ENCODE measurements at regions not wholly inside any gene's neighbourhood (a gene's known extent, or its start where the extent isn't known, plus 50 kb on each side); places are given as distances from the start of the nearest gene placed in this dataset.
"Not testable (repeated sequence)": the region's sequence is repeated elsewhere in the genome, so short reads cannot be mapped to it uniquely, and the experiment has no call there.

GRCh38 chr1:55876276-55877060 lies 661.3 kb upstream of the USP24 start:
- Mint-ChIP-seq H3K27me3 (ENCODE audit: low read depth) (no peaks in the 10 kb centered on the region), H3K36me3 (ENCODE audit: insufficient read depth) (no peaks in the 10 kb centered on the region), H3K4me1 (ENCODE audit: low read depth) (no peaks in the 10 kb centered on the region), H3K4me3 (no peak overlapping the region), H3K9me3 (no peaks in the 10 kb centered on the region)
- ATAC-seq (no peak), DNase-seq (no peak)

- Mint-ChIP-seq H3K9me3 (no peaks in the 10 kb centered on the region), H3K36me3 (ENCODE audit: insufficient read depth) (no peaks in the 10 kb centered on the region), H3K4me3 (no peak overlapping the region), H3K4me1 (ENCODE audit: low read depth) (no peaks in the 10 kb centered on the region), H3K27me3 (ENCODE audit: low read depth) (no peaks in the 10 kb centered on the region)
- ATAC-seq (no peak), DNase-seq (no peak)
Observed at GRCh38 chr1:55870106-55870505, 654.9 kb upstream of the USP24 start.

DNA sequence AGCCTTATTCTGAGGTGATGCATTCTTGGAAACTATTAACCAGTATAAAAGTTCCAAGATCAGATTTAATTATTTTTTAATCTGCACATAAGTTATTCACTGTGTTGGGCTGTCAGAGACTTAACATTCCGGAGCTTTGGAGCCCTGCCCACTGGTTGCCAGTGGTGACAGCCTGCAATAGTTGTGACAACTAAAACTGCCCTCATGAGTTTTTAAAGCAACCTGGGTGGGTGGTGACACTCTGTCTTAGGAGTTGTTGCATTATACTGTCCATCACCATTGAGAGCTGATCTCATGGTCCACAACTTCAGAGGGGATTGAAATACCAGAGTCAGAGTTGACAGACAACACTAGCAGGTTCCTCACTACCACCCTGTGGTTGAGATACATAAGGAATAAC lies 653.9 kb upstream of the USP24 start:
- no peak for ATAC-seq
- DNase-seq = no peak
- Mint-ChIP-seq H3K4me3 (no peak overlapping the region), H3K27me3 (ENCODE audit: low read depth) (no peaks in the 10 kb centered on the region), H3K4me1 (ENCODE audit: low read depth) (no peaks in the 10 kb centered on the region), H3K9me3 (no peaks in the 10 kb centered on the region), H3K36me3 (ENCODE audit: insufficient read depth) (no peaks in the 10 kb centered on the region)

DNA sequence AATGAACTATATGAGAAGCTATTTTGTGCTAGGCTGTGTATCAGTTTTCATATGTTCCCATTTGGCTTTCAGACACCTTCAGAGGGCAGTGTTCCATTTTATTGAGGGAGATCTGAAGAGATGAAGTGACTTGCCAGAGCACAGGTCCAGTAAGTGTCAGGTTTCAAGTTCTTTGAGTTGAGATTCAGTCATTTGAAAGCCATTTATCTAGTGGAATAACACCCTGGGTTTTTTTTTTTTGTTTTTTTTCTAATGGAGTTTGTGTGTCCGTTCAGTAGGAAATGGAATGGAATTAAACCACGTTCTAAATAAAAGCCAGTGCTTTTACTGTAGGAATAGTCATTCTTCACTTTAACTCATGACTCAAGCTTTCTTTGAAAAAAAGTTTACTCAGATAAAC lies 652.9 kb upstream of the USP24 start:
- Mint-ChIP-seq H3K4me3 (no peak overlapping the region), H3K9me3 (no peaks in the 10 kb centered on the region), H3K36me3 (ENCODE audit: insufficient read depth) (no peaks in the 10 kb centered on the region), H3K27me3 (ENCODE audit: low read depth) (no peaks in the 10 kb centered on the region), H3K4me1 (ENCODE audit: low read depth) (no peaks in the 10 kb centered on the region)
- DNase-seq (no peak), ATAC-seq (no peak)

GRCh38 chr1:55867304-55867843 lies 652.2 kb upstream of the USP24 start:
- Mint-ChIP-seq H3K36me3 (ENCODE audit: insufficient read depth) (no peaks in the 10 kb centered on the region), H3K4me3 (no peak overlapping the region), H3K4me1 (ENCODE audit: low read depth) (no peaks in the 10 kb centered on the region), H3K27me3 (ENCODE audit: low read depth) (no peaks in the 10 kb centered on the region), H3K9me3 (no peaks in the 10 kb centered on the region)
- DNase-seq (no peak), ATAC-seq (no peak)

- H3K36me3 Mint-ChIP-seq (ENCODE audit: insufficient read depth); ATAC-seq; H3K27me3 Mint-ChIP-seq (ENCODE audit: low read depth); DNase-seq; H3K4me1 Mint-ChIP-seq (ENCODE audit: low read depth); H3K9me3 Mint-ChIP-seq; H3K4me3 Mint-ChIP-seq: not testable (repeated sequence)
Observed at GRCh38 chr1:55865778-55866177, 650.6 kb upstream of the USP24 start.

DNA sequence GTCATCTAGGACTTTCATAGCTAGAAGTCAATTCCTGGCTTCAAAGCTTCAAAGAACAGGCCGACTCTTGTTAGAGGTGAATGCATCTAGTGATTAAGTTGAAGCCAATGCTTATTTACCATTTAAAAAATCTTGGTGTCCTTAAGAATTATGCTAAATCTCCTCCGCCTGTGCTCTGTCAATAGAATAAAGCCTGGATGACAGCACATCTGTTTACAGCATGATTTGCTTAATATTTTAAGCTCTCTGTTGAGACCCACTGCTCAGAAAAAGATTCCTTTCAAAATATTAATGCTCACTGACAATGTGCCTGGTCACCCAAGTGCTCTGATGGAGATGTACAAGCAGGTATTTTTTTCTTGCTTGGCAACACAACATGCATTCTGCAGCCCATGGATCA lies 649.1 kb upstream of the USP24 start:
- Mint-ChIP-seq H3K4me3 (no peak overlapping the region), H3K27me3 (ENCODE audit: low read depth) (no peaks in the 10 kb centered on the region), H3K36me3 (ENCODE audit: insufficient read depth) (no peaks in the 10 kb centered on the region), H3K9me3 (no peaks in the 10 kb centered on the region), H3K4me1 (ENCODE audit: low read depth) (no peaks in the 10 kb centered on the region)
- DNase-seq = no peak
- no peak for ATAC-seq

DNA sequence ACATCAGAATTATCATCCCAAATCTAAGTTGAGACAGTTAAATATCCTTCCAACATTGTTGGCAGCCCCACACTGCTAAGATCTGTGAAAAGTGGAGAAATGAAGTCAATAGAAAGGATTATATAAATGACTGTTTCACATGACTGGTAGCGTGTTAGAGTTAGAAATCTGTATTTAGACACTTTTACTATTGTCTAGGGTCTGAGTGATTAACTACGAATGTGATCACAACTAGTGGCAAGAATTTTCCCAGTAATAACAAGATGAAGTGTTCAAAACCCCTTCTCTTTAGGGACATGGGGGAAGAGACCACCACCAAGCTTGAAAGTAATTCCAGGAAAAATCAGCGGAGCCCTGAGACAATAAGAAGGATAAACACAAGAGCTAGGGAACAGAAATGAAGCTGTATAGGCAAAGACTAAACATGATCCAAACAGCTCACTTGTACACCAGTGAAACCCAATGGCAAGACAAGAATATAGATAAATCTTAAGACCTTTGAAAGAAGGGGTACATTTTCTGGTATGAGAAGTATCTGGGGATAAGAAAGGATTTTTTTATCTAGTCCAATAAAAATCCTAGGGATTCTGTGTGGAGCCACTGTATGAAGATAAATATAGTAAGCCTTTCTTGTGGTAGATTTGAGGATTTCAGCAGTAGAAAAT lies 646.6 kb upstream of the USP24 start:
- Mint-ChIP-seq H3K36me3 (ENCODE audit: insufficient read depth) (no peaks in the 10 kb centered on the region), H3K9me3 (no peaks in the 10 kb centered on the region), H3K4me1 (ENCODE audit: low read depth) (no peaks in the 10 kb centered on the region), H3K4me3 (no peak overlapping the region), H3K27me3 (ENCODE audit: low read depth) (no peaks in the 10 kb centered on the region)
- DNase-seq (no peak), ATAC-seq (no peak)

GRCh38 chr1:55860798-55861519 lies 645.8 kb upstream of the USP24 start:
- ATAC-seq (no peak), DNase-seq (no peak)
- Mint-ChIP-seq H3K36me3 (ENCODE audit: insufficient read depth) (no peaks in the 10 kb centered on the region), H3K27me3 (ENCODE audit: low read depth) (no peaks in the 10 kb centered on the region), H3K9me3 (no peaks in the 10 kb centered on the region), H3K4me1 (ENCODE audit: low read depth) (no peaks in the 10 kb centered on the region), H3K4me3 (no peak overlapping the region)

DNA sequence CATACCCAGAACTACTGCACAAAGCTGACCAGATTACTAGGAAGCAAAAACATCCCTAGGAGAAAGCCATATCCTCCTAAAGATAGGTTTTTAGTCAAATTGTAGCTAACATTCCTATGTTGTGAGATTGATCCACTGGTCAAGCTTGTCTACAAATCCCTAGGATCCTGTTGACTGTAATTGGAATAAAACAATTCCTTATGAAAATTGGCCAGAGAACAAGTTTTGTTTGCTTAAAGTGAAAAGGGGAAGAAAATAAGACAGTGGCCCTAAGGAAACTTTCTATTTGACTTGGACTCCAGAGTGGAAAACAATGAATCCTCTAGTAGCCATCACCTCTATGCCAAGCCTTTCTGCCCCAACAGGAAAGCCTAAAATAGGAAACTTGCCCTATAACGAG lies 645.2 kb upstream of the USP24 start:
- H3K9me3 Mint-ChIP-seq = no peaks in the 10 kb centered on the region
- no peaks in the 10 kb centered on the region for H3K4me1 Mint-ChIP-seq (ENCODE audit: low read depth)
- H3K27me3 Mint-ChIP-seq (ENCODE audit: low read depth) = no peaks in the 10 kb centered on the region
- DNase-seq = no peak
- no peak for ATAC-seq
- no peak overlapping the region for H3K4me3 Mint-ChIP-seq
- H3K36me3 Mint-ChIP-seq (ENCODE audit: insufficient read depth) = no peaks in the 10 kb centered on the region

DNA sequence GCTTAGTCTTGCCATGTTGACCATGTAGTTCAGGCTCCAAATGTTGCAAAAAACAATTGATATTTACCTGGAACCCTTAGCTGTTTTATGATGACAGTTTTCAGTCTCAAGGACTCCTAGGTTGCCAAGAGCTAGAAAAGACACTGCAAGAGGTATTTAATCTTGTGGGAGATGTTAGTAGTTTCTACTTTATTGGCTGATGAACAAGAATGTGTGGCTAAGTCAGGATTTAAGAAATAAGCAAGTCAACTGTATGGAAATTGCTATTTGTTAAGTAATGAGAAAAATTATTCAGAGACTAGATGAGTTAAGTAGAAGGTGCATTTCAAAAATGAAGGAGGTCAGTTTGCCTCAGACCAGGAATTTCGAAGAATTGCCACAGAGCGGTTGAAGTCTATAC lies 639.7 kb upstream of the USP24 start:
- Mint-ChIP-seq H3K4me3 (no peak overlapping the region), H3K36me3 (ENCODE audit: insufficient read depth) (no peaks in the 10 kb centered on the region), H3K4me1 (ENCODE audit: low read depth) (no peaks in the 10 kb centered on the region), H3K9me3 (no peaks in the 10 kb centered on the region), H3K27me3 (ENCODE audit: low read depth) (no peaks in the 10 kb centered on the region)
- DNase-seq (no peak), ATAC-seq (no peak)

DNA sequence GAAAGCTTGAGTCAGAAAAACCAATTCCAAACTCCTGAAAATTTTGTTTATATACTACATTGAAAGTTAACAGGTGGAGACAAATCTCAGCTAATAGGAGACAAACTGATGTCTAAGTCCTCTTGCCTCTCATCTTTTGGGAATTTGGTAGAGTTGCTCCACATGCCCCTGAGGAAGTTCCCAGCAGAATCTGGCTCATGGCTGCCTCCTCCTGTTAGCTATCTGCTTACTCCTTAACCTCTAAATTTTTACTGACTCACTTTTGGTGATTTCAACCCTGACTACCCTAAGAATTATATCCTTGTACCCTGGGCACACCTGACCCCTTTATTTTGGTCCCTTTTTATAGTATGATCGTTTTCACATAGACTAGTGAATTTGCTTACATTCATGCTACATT lies 633.7 kb upstream of the USP24 start:
- Mint-ChIP-seq H3K36me3 (ENCODE audit: insufficient read depth) (no peaks in the 10 kb centered on the region), H3K4me3 (no peak overlapping the region), H3K4me1 (ENCODE audit: low read depth) (no peaks in the 10 kb centered on the region), H3K9me3 (no peaks in the 10 kb centered on the region), H3K27me3 (ENCODE audit: low read depth) (no peaks in the 10 kb centered on the region)
- ATAC-seq (no peak), DNase-seq (no peak)

DNA sequence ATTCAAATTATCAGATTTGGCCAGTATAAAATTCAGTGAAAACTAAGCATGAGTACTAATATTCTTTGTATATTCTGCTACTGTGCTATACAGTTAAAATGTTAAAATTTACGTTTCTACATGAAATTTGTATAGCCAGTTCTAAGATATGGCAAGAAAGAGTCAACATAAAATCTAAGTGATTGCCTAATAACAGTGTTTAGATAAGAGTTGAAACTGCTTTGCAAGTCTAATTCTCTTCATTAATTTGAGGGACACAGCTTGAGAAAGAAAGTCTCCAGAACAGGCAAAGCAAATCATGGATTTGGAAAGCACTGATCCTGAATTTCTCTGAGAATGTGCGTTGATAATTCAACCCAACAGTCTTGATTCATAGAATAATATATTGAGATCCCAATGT lies 630.9 kb upstream of the USP24 start:
- H3K36me3 Mint-ChIP-seq (ENCODE audit: insufficient read depth) = no peaks in the 10 kb centered on the region
- DNase-seq = no peak
- H3K4me1 Mint-ChIP-seq (ENCODE audit: low read depth) = no peaks in the 10 kb centered on the region
- H3K9me3 Mint-ChIP-seq = no peaks in the 10 kb centered on the region
- no peak for ATAC-seq
- H3K4me3 Mint-ChIP-seq = no peak overlapping the region
- H3K27me3 Mint-ChIP-seq (ENCODE audit: low read depth) = no peaks in the 10 kb centered on the region

- H3K4me1 Mint-ChIP-seq (ENCODE audit: low read depth) = no peaks in the 10 kb centered on the region
- no peak for DNase-seq
- H3K27me3 Mint-ChIP-seq (ENCODE audit: low read depth) = no peaks in the 10 kb centered on the region
- no peak overlapping the region for H3K4me3 Mint-ChIP-seq
- no peaks in the 10 kb centered on the region for H3K9me3 Mint-ChIP-seq
- H3K36me3 Mint-ChIP-seq (ENCODE audit: insufficient read depth) = no peaks in the 10 kb centered on the region
- ATAC-seq = no peak
Observed at GRCh38 chr1:55844322-55844721, 629.2 kb upstream of the USP24 start.

DNA sequence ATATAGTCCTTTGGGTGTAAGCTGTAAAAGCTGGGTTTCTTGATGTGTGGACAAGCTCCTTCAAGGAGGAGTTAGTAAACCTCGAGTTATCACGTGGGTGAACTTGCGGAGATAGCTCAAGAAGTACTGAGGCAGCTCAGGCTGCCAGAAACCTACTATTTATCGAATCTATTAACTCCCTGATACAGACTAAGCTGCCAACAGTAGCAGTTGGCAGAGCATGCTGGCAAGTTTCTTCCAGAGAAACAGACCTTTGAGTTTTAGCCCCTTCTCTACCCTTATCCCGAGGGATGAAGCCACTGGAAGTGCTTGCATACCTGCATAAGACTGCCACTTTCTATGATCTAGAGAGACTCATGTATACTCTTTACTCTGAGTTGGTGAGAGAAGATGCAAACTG lies 624.5 kb upstream of the USP24 start:
- ATAC-seq = no peak
- no peaks in the 10 kb centered on the region for H3K27me3 Mint-ChIP-seq (ENCODE audit: low read depth)
- no peak overlapping the region for H3K4me3 Mint-ChIP-seq
- no peak for DNase-seq
- H3K4me1 Mint-ChIP-seq (ENCODE audit: low read depth) = no peaks in the 10 kb centered on the region
- no peaks in the 10 kb centered on the region for H3K36me3 Mint-ChIP-seq (ENCODE audit: insufficient read depth)
- no peaks in the 10 kb centered on the region for H3K9me3 Mint-ChIP-seq
